Kidney epithelial cell (primary cell): ENCODE measurements at regions not wholly inside any gene's neighbourhood (a gene's known extent, or its start where the extent isn't known, plus 50 kb on each side); places are given as distances from the start of the nearest gene placed in this dataset.

ENCODE experiments used
- DNase-seq: peaks from one replicate; pipeline ENCODE4 v3.0.0-alpha.2; 2010; ENCODE audit warnings: low read depth
- H3K27me3 ChIP-seq: 2 replicates; pipeline ENCODE4 v1.6.0; 2011; ENCODE audit warnings: low read length; ENCODE audit not compliant: control insufficient read depth, insufficient read depth
- H3K36me3 ChIP-seq: 2 replicates; pipeline ENCODE4 v1.5.1; 2011; ENCODE audit warnings: low read length; ENCODE audit not compliant: control insufficient read depth, insufficient read depth
- H3K4me3 ChIP-seq: 2 replicates; pipeline ENCODE4 v1.5.1; 2011; ENCODE audit warnings: low read depth, mild to moderate bottlenecking, control low read depth, low read length
- TF ChIP-seq, protein P1 (sequence below): IDR thresholded peaks from 2 replicates; pipeline ENCODE4 v1.5.1; 2011; ENCODE audit warnings: mild to moderate bottlenecking, moderate library complexity, low read length, control low read depth, inconsistent platforms; ENCODE audit not compliant: insufficient read depth, poor library complexity, severe bottlenecking

DNA sequence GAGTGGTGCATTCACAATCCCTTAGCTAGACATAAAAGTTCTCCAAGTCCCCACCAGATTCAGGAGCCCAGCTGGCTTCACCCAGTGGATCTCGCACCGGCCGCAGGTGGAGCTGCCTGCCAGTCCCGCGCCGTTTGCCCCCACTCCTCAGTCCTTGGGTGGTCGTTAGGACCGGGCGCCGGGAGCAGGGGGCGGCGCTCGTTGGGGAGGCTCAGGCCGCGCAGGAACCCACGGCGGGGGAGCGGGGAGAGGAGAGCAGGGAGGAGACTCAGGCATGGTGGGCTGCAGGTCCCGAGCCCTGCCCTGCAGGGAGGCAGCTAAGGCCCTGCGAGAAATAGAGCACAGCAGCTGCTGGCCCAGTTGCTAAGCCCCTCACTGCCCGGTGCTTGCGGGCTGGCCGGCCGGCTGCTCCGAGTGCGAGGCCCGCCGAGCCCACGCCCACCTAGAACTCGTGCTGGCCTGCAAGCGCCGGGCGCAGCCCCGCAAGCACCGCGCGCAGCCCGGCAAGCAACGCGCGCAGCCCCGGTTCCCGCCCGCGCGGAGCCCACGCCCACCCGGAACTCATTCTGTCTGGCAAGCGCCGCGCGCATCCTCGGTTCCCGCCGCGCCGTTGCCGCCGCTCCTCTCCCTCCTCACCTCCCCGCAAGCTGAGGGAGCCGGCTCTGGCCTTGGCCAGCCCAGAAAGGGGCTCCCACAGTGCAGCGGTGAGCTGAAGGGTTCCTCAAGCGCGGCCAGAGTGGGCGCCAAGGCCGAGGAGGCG is 153.5 kb downstream of the SLC7A11 start:
- TF ChIP-seq, protein P1, sequence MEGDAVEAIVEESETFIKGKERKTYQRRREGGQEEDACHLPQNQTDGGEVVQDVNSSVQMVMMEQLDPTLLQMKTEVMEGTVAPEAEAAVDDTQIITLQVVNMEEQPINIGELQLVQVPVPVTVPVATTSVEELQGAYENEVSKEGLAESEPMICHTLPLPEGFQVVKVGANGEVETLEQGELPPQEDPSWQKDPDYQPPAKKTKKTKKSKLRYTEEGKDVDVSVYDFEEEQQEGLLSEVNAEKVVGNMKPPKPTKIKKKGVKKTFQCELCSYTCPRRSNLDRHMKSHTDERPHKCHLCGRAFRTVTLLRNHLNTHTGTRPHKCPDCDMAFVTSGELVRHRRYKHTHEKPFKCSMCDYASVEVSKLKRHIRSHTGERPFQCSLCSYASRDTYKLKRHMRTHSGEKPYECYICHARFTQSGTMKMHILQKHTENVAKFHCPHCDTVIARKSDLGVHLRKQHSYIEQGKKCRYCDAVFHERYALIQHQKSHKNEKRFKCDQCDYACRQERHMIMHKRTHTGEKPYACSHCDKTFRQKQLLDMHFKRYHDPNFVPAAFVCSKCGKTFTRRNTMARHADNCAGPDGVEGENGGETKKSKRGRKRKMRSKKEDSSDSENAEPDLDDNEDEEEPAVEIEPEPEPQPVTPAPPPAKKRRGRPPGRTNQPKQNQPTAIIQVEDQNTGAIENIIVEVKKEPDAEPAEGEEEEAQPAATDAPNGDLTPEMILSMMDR = no peak
- no peaks in the 10 kb centered on the region for H3K36me3 ChIP-seq
- DNase-seq = no peak
- H3K4me3 ChIP-seq = no peak overlapping the region
- H3K27me3 ChIP-seq = no peaks in the 10 kb centered on the region

- DNase-seq = no peak
- no peaks in the 10 kb centered on the region for H3K27me3 ChIP-seq
- TF ChIP-seq, protein P1 = no peak
- no peak overlapping the region for H3K4me3 ChIP-seq
- no peaks in the 10 kb centered on the region for H3K36me3 ChIP-seq
These were observed 155.0 kb downstream of the SLC7A11 start for GRCh38 chr4:138087066-138087719.

GRCh38 chr4:138086611-138087041 is 155.5 kb downstream of the SLC7A11 start:
- Histone ChIP-seq H3K36me3 (no peaks in the 10 kb centered on the region), H3K27me3 (no peaks in the 10 kb centered on the region), H3K4me3 (no peak overlapping the region)
- TF ChIP-seq, protein P1 = no peak
- no peak for DNase-seq

DNA sequence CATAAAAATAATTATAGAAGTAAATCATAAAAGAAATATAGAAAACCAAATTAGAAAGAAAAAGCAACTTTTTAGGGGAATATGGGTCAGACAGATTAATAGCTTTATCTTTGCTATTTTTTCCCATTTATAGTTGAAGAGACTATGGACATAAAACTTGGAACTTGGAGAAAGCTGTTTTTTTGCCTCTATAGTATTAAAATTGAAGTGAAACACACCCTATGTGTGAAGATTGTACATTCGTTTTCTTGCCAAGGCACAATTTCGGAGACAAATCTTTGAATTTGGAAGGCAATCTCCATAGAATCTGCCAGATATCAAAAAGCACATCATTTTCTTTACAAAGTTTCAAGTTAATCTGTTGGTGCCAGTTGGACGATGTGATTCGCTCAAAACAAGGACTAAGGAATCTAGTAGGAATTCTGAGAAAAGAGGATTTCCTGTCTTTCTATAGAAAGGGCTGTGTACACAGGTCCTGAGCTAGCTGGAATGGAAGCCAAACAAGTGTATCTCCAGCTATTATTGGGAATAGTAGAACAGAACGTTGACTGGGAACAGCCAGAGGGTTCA is 156.3 kb downstream of the SLC7A11 start:
- TF ChIP-seq, protein P1 = no peak
- Histone ChIP-seq H3K27me3 (no peaks in the 10 kb centered on the region), H3K36me3 (no peaks in the 10 kb centered on the region), H3K4me3 (no peak overlapping the region)
- no peak for DNase-seq

DNA sequence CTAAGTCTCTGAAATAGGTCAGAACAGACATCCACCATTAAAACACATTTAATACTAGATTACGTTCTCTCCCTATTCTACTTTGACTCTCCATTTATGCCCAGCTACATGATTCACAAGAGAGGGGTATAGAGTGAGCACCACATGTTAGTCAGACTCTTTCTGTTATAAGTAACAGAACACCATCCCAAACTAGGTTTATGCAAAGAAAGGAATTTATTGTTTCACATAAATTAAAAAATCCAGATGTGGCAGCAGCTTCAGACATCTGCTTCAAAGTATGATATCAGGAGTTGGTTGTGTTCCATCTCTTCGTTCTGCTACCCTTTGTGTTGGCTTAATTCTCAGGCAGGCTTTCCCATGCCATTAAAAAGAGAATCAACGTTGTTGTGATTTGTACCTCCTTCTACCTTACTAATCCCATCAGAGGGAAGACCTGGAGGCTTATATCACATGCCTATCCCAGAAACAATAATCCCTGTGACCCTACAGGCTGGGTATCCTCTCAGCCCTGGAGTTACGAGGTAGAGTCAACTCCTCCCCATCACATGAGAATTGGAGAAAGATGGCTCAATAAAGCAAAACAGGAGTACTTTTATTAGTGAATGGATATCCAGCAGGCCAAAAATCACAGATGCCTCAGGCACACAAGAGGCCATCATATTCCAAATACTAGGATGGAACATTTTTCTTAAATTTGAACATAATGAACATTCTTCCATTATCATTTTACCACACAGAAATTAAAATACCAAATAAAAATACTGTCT is 163.2 kb downstream of the SLC7A11 start:
- DNase-seq = no peak
- no peaks in the 10 kb centered on the region for H3K36me3 ChIP-seq
- H3K27me3 ChIP-seq = no peaks in the 10 kb centered on the region
- TF ChIP-seq, protein P1 = no peak
- H3K4me3 ChIP-seq = no peak overlapping the region
